SK-N-SH (cell line): ENCODE measurements at regions not wholly inside any gene's neighbourhood (a gene's known extent, or its start where the extent isn't known, plus 50 kb on each side); places are given as distances from the start of the nearest gene placed in this dataset.
A peak's percentile ranks its signal among the peaks of the same experiment; 100 is the strongest.
"Not testable (repeated sequence)": the region's sequence is repeated elsewhere in the genome, so short reads cannot be mapped to it uniquely, and the experiment has no call there.

Experiments used
- CTCF ChIA-PET: fragments of 300-600, 350-600 bp; formaldehyde crosslinking; extraction: SDS; loops from one replicate; lab custom pipeline; 2021; lab: Yijun Ruan, JAX
- POLR2A ChIA-PET: fragments of 350-600 bp; sonication (Branson Sonifier 250); formaldehyde crosslinking; extraction: SDS; loops from one replicate; lab custom pipeline; 2020; ENCODE audit warnings: antibody characterized with exemption, inconsistent platforms; lab: Yijun Ruan, JAX
- DNase-seq: peaks from one replicate; pipeline ENCODE4 v3.0.0; 2012
- H2AFZ ChIP-seq: fragments of 200-600 bp; sonication (generic); 2 replicates; pipeline ENCODE4 v1.8.1; 2016; ENCODE audit warnings: antibody characterized with exemption, mild to moderate bottlenecking, low read depth
- H3F3A ChIP-seq: fragments of 200-600 bp; sonication (generic); replicated peaks from 2 replicates; pipeline ENCODE3; 2016; ENCODE audit warnings: antibody characterized with exemption, mild to moderate bottlenecking; ENCODE audit not compliant: insufficient read depth
- H3K27ac ChIP-seq, 2 experiments: fragments of 200-500 bp in 1 of 2; fragments of 200-600 bp in 1 of 2; sonication (Bioruptor generic) in 1 of 2; sonication (generic), shearing (Covaris generic) in 1 of 2; 2 replicates each; pipeline versions ENCODE4 v1.5.1 to v1.6.1; 2014 to 2016; ENCODE audit warnings: low read depth in 2 of 2, inconsistent platforms in 1 of 2, low read length in 1 of 2, mild to moderate bottlenecking in 1 of 2, mixed read lengths in 1 of 2
- H3K27me3 ChIP-seq: fragments of 200-600 bp; sonication (generic), shearing (Covaris generic); 2 replicates; pipeline ENCODE4 v1.6.1; 2016; ENCODE audit warnings: mixed run types; ENCODE audit not compliant: insufficient read depth
- H3K36me3 ChIP-seq, 2 experiments: fragments of 200-500 bp in 1 of 2; fragments of 200-600 bp in 1 of 2; sonication (Bioruptor generic) in 1 of 2; sonication (generic) in 1 of 2; replicated peaks in 1 of 2; 2 replicates each; pipeline versions ENCODE3 to v1.5.1; 2014 to 2016; ENCODE audit warnings: low read length in 1 of 2, mild to moderate bottlenecking in 1 of 2; ENCODE audit not compliant: insufficient read depth in 2 of 2, control insufficient read depth in 1 of 2
- H3K4me1 ChIP-seq, 2 experiments: fragments of 200-500 bp in 1 of 2; fragments of 200-600 bp in 1 of 2; sonication (Bioruptor generic) in 1 of 2; sonication (generic), shearing (Covaris generic) in 1 of 2; 2 replicates each; pipeline versions ENCODE4 v1.5.1 to v1.6.1; 2014 to 2016; ENCODE audit warnings: low read depth in 1 of 2, low read length in 1 of 2, mixed run types in 1 of 2; ENCODE audit not compliant: insufficient read depth in 2 of 2, control insufficient read depth in 1 of 2
- H3K4me2 ChIP-seq: fragments of 200-600 bp; sonication (generic), shearing (Covaris generic); 2 replicates; pipeline ENCODE4 v1.6.1; 2017; ENCODE audit warnings: mixed run types
- H3K4me3 ChIP-seq, 2 experiments: fragments of 200-500 bp in 1 of 2; fragments of 200-600 bp in 1 of 2; sonication (Bioruptor generic) in 1 of 2; sonication (generic), shearing (Covaris generic) in 1 of 2; 2 replicates each; pipeline versions ENCODE4 v1.5.1 to v1.8.1; 2014 to 2016; ENCODE audit warnings: low read depth in 2 of 2, inconsistent platforms in 1 of 2, low read length in 1 of 2, mild to moderate bottlenecking in 1 of 2, mixed read lengths in 1 of 2, moderate library complexity in 1 of 2
- H3K79me2 ChIP-seq: fragments of 200-600 bp; sonication (generic); 2 replicates; pipeline ENCODE4 v1.8.1; 2017; ENCODE audit warnings: mild to moderate bottlenecking; ENCODE audit not compliant: insufficient read depth
- H3K9ac ChIP-seq: fragments of 200-600 bp; sonication (generic); 2 replicates; pipeline ENCODE4 v1.6.1; 2017; ENCODE audit warnings: mixed run types
- H3K9me2 ChIP-seq: fragments of 200-600 bp; sonication (generic); 2 replicates; pipeline ENCODE4 v1.6.1; 2017; ENCODE audit warnings: mixed run types
- H3K9me3 ChIP-seq: fragments of 200-600 bp; sonication (generic); 2 replicates; pipeline ENCODE4 v1.6.1; 2017; ENCODE audit warnings: mixed run types, mild to moderate bottlenecking, moderate library complexity
- H4K20me1 ChIP-seq: fragments of 200-600 bp; sonication (generic); 2 replicates; pipeline ENCODE4 v1.6.1; 2017; ENCODE audit warnings: mild to moderate bottlenecking, mixed run types; ENCODE audit not compliant: insufficient read depth
- CHD2 ChIP-seq: fragments of 150-350 bp; IDR thresholded peaks from 2 replicates; pipeline ENCODE4 v1.6.1; 2018; ENCODE audit warnings: low read length; ENCODE audit not compliant: partially characterized antibody
- CTCF ChIP-seq: fragments of 200-600 bp; sonication (generic); IDR thresholded peaks from 2 replicates; pipeline ENCODE4 v1.6.1; 2017; ENCODE audit warnings: antibody characterized with exemption, mild to moderate bottlenecking, moderate library complexity
- EZH2phosphoT487 ChIP-seq: fragments of 200-600 bp; sonication (generic); IDR thresholded peaks from 2 replicates; pipeline ENCODE4 v1.6.1; 2017; ENCODE audit warnings: low read depth, mixed run types, mild to moderate bottlenecking, antibody characterized with exemption, moderate library complexity, borderline replicate concordance
- FOSL2 ChIP-seq: IDR thresholded peaks from 2 replicates; pipeline ENCODE4 v1.4.0; 2012; ENCODE audit warnings: low read depth, mild to moderate bottlenecking, moderate library complexity, borderline replicate concordance
- GATA2 ChIP-seq: sonication (generic); formaldehyde crosslinking; IDR thresholded peaks from 2 replicates; pipeline ENCODE4 v1.5.0; 2020; ENCODE audit warnings: mild to moderate bottlenecking, missing genetic modification reagents
- JUND ChIP-seq: IDR thresholded peaks from 2 replicates; pipeline ENCODE4 v1.4.0; 2012
- MEF2A ChIP-seq: IDR thresholded peaks from 2 replicates; pipeline ENCODE4 v1.4.0; 2012; ENCODE audit warnings: low read depth, borderline replicate concordance
- RCOR1 ChIP-seq: fragments of 150-350 bp; IDR thresholded peaks from 2 replicates; pipeline ENCODE4 v1.6.1; 2017; ENCODE audit warnings: antibody characterized with exemption, low read length
- TEAD4 ChIP-seq: IDR thresholded peaks from 2 replicates; pipeline ENCODE4 v1.4.0; 2012; ENCODE audit warnings: mild to moderate bottlenecking, borderline replicate concordance; ENCODE audit not compliant: insufficient read depth
- USF1 ChIP-seq: IDR thresholded peaks from 2 replicates; pipeline ENCODE4 v1.4.0; 2012; ENCODE audit warnings: low read depth, borderline replicate concordance
- WGBS: methylation state at CpG from one replicate; pipeline ENCODE4 v1.1.6; 2017; ENCODE audit warnings: low lambda C conversion rate; 5-methylcytosine and 5-hydroxymethylcytosine counted together
- TF ChIP-seq, protein P1 (sequence below): IDR thresholded peaks from 2 replicates; pipeline ENCODE4 v1.4.0; 2012; ENCODE audit warnings: low read depth, borderline replicate concordance
- TF ChIP-seq, protein P2 (sequence below): IDR thresholded peaks from 2 replicates; pipeline ENCODE4 v1.4.0; 2012; ENCODE audit warnings: low read depth

- TF ChIP-seq, protein P1, sequence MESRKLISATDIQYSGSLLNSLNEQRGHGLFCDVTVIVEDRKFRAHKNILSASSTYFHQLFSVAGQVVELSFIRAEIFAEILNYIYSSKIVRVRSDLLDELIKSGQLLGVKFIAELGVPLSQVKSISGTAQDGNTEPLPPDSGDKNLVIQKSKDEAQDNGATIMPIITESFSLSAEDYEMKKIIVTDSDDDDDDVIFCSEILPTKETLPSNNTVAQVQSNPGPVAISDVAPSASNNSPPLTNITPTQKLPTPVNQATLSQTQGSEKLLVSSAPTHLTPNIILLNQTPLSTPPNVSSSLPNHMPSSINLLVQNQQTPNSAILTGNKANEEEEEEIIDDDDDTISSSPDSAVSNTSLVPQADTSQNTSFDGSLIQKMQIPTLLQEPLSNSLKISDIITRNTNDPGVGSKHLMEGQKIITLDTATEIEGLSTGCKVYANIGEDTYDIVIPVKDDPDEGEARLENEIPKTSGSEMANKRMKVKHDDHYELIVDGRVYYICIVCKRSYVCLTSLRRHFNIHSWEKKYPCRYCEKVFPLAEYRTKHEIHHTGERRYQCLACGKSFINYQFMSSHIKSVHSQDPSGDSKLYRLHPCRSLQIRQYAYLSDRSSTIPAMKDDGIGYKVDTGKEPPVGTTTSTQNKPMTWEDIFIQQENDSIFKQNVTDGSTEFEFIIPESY, result no peak
- no peak for TF ChIP-seq EZH2phosphoT487
- TF ChIP-seq JUND, result no peak
- no peak for TF ChIP-seq TEAD4
- TF ChIP-seq RCOR1, result no peak
- no peak for TF ChIP-seq CHD2
- TF ChIP-seq, all 33 proteins: peak for 0
Measured at GRCh38 chr12:14214495-14214894, 151.0 kb upstream of the ATF7IP start (continued).

- 77% methylated on average over 7 of the region's 7 CpGs for WGBS
- H3F3A ChIP-seq, DNase-seq, H3K27me3 ChIP-seq, H3K4me1 ChIP-seq, H3K9me3 ChIP-seq, H3K9ac ChIP-seq, H3K9me2 ChIP-seq, H3K36me3 ChIP-seq, H4K20me1 ChIP-seq, H3K27ac ChIP-seq, POLR2A ChIA-PET, H3K79me2 ChIP-seq: not testable (repeated sequence)
- CTCF ChIA-PET, result interaction anchor here (0.8 to 1.6 kb wide), 2 partner anchors 20 to 22 kb away, joined by 4 to 5 read pairs; no protein-coding TSS in a partner anchor
- Histone ChIP-seq H2AFZ (peak overlapping the region; percentile 88), H3K4me3 (0 out of 4 replicates have a peak overlapping the region, but pooled peaks of 1 of the 2 experiments have one; percentile 12), H3K4me2 (peak overlapping the region; percentile 69)
Measured at GRCh38 chr12:14215949-14216348, 149.5 kb upstream of the ATF7IP start.

- H3F3A ChIP-seq, result no peaks in the 10 kb centered on the region
- H3K27ac ChIP-seq, result no peak overlapping the region
- peak overlapping the region; percentile 88 for H2AFZ ChIP-seq
- ChIA-PET CTCF (interaction anchor here (1.6 kb wide), 1 partner anchor 21 kb away, joined by 5 read pairs; no protein-coding TSS in a partner anchor), POLR2A (no interaction called here)
- no peaks in the 10 kb centered on the region for H4K20me1 ChIP-seq
- H3K9me3 ChIP-seq, result no peaks in the 10 kb centered on the region
- peak overlapping the region; percentile 3 to 12; a peak in 1 of 4 replicates for H3K4me3 ChIP-seq
- no peak for DNase-seq
- H3K4me2 ChIP-seq, result peak overlapping the region; percentile 69
- no peaks in the 10 kb centered on the region for H3K79me2 ChIP-seq
- H3K9me2 ChIP-seq, result no peaks in the 10 kb centered on the region
- TF ChIP-seq FOSL2 (0 out of 2 replicates have a peak, but pooled peaks have one; percentile 10), GATA2 (CRISPR knock-in tag) (no peak), MEF2A (no peak), CTCF (no peak), USF1 (no peak)
- TF ChIP-seq, protein P2, sequence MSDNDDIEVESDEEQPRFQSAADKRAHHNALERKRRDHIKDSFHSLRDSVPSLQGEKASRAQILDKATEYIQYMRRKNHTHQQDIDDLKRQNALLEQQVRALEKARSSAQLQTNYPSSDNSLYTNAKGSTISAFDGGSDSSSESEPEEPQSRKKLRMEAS, result 0 out of 2 replicates have a peak, but pooled peaks have one; percentile 34
- peak overlapping the region; percentile 16; the same call in 1 of the 2 replicates for H3K9ac ChIP-seq
- peaks cover 0 to 4% of the 10 kb centered on the region in 2 experiments; a peak in 1 of 4 replicates for H3K4me1 ChIP-seq
- 62% methylated on average over 12 of the region's 12 CpGs for WGBS
- no peaks in the 10 kb centered on the region for H3K36me3 ChIP-seq
- H3K27me3 ChIP-seq, result no peaks in the 10 kb centered on the region
Measured at GRCh38 chr12:14216405-14217294, 148.8 kb upstream of the ATF7IP start.
